HG03342 (cell line): ENCODE measurements at regions not wholly inside any gene's neighbourhood (a gene's known extent, or its start where the extent isn't known, plus 50 kb on each side); places are given as distances from the start of the nearest gene placed in this dataset.
"Not testable (repeated sequence)": the region's sequence is repeated elsewhere in the genome, so short reads cannot be mapped to it uniquely, and the experiment has no call there.

ENCODE experiments used
- ATAC-seq: cut with Tn5 transposase; IDR thresholded peaks from one replicate; pipeline ENCODE4 v1.9.1; 2021; ENCODE audit warnings: mild to moderate bottlenecking, moderate library complexity; ENCODE audit not compliant: unreplicated experiment

GRCh38 chr3:194908496-194908895, 222.8 kb downstream of the FAM43A start:
- no peak for ATAC-seq

- no peak for ATAC-seq
These were observed 223.3 kb downstream of the FAM43A start for GRCh38 chr3:194908972-194909371.

GRCh38 chr3:194910414-194910984, 224.8 kb downstream of the FAM43A start:
- no peak for ATAC-seq

GRCh38 chr3:194913316-194913715, 227.6 kb downstream of the FAM43A start:
- ATAC-seq, result no peak

GRCh38 chr3:194924889-194925288, 239.2 kb downstream of the FAM43A start:
- not testable (repeated sequence) for ATAC-seq

- ATAC-seq, result no peak
These were observed 239.9 kb downstream of the FAM43A start for GRCh38 chr3:194925614-194926013.

GRCh38 chr3:194928227-194928626, 242.5 kb downstream of the FAM43A start:
- no peak for ATAC-seq

GRCh38 chr3:194928831-194929577, 243.3 kb downstream of the FAM43A start:
- no peak for ATAC-seq

- ATAC-seq, result no peak
These were observed 243.9 kb downstream of the FAM43A start for GRCh38 chr3:194929578-194929960.

- ATAC-seq, result no peak
These were observed 244.9 kb downstream of the FAM43A start for GRCh38 chr3:194930377-194931204.

- no peak for ATAC-seq
These were observed 245.7 kb downstream of the FAM43A start for GRCh38 chr3:194931347-194931746.

- no peak for ATAC-seq
These were observed 246.2 kb downstream of the FAM43A start for GRCh38 chr3:194931865-194932264.

- ATAC-seq, result no peak
These were observed 247.8 kb downstream of the FAM43A start for GRCh38 chr3:194933465-194933864.

- no peak for ATAC-seq
These were observed 249.4 kb downstream of the FAM43A start for GRCh38 chr3:194935061-194935460.

- ATAC-seq, result no peak
These were observed 250.2 kb downstream of the FAM43A start for GRCh38 chr3:194935632-194936470.

GRCh38 chr3:194936659-194937058, 251.0 kb downstream of the FAM43A start:
- no peak for ATAC-seq

- ATAC-seq, result no peak
These were observed 251.5 kb downstream of the FAM43A start for GRCh38 chr3:194937144-194937543.

GRCh38 chr3:194937882-194938321, 252.2 kb downstream of the FAM43A start:
- no peak for ATAC-seq

GRCh38 chr3:194938845-194939531, 253.3 kb downstream of the FAM43A start:
- no peak for ATAC-seq

- no peak for ATAC-seq
These were observed 253.8 kb downstream of the FAM43A start for GRCh38 chr3:194939532-194939909.
